ENCODE measurements at regions not wholly inside any gene's neighbourhood (a gene's known extent, or its start where the extent isn't known, plus 50 kb on each side); places are given as distances from the start of the nearest gene placed in this dataset.
A peak's percentile ranks its signal among the peaks of the same experiment; 100 is the strongest.

DNA sequence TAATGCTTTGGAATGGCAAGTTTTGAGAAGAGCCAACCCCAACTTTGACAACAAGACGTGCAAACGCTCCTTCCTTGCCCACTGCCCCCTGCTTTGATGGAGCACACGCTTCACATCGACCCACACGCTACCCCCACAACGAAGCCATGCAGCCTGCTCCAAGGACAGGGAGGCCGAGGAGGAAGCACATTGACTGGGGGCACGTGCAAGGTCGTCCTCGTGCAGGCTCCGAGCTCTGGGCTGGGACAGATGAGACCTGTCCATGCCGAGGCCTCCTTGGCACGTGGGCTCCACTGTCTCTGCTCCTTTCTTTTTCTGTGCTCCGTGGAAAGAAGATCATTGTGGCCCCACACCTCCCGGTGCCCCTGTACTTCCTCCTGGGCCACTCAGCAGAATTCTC is 309.0 kb downstream of the TEX29 start:
- H3K4me3 ChIP-seq (ENCODE audit: low read length), result peak overlapping the region; percentile 21
- no peaks in the 10 kb centered on the region for H3K9me3 ChIP-seq (ENCODE audit: low read length)
- TF ChIP-seq EP300 (conservative IDR thresholded peaks at IDR 0.05; ENCODE audit: poor library complexity, severe bottlenecking), result no peak
- no peak for TF ChIP-seq MXI1 (conservative IDR thresholded peaks at IDR 0.05; ENCODE audit: poor library complexity, severe bottlenecking)
- no peak for TF ChIP-seq TAF1 (IDR thresholded peaks at IDR 0.05; ENCODE audit: low read depth)
- no peak for TF ChIP-seq EZH2 (IDR thresholded peaks at IDR 0.05; ENCODE audit: borderline replicate concordance, insufficient read depth, low read length, poor library complexity, severe bottlenecking)
- TF ChIP-seq, protein P1, sequence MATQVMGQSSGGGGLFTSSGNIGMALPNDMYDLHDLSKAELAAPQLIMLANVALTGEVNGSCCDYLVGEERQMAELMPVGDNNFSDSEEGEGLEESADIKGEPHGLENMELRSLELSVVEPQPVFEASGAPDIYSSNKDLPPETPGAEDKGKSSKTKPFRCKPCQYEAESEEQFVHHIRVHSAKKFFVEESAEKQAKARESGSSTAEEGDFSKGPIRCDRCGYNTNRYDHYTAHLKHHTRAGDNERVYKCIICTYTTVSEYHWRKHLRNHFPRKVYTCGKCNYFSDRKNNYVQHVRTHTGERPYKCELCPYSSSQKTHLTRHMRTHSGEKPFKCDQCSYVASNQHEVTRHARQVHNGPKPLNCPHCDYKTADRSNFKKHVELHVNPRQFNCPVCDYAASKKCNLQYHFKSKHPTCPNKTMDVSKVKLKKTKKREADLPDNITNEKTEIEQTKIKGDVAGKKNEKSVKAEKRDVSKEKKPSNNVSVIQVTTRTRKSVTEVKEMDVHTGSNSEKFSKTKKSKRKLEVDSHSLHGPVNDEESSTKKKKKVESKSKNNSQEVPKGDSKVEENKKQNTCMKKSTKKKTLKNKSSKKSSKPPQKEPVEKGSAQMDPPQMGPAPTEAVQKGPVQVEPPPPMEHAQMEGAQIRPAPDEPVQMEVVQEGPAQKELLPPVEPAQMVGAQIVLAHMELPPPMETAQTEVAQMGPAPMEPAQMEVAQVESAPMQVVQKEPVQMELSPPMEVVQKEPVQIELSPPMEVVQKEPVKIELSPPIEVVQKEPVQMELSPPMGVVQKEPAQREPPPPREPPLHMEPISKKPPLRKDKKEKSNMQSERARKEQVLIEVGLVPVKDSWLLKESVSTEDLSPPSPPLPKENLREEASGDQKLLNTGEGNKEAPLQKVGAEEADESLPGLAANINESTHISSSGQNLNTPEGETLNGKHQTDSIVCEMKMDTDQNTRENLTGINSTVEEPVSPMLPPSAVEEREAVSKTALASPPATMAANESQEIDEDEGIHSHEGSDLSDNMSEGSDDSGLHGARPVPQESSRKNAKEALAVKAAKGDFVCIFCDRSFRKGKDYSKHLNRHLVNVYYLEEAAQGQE (IDR thresholded peaks at IDR 0.05; ENCODE audit: borderline replicate concordance), result no peak
- no peak for TF ChIP-seq SMC3 (conservative IDR thresholded peaks at IDR 0.05; ENCODE audit: poor library complexity)
- no peak for TF ChIP-seq POLR2AphosphoS5 (IDR thresholded peaks at IDR 0.05)
- TF ChIP-seq RAD21 (conservative IDR thresholded peaks at IDR 0.05), result no peak
- TF ChIP-seq, protein P2, sequence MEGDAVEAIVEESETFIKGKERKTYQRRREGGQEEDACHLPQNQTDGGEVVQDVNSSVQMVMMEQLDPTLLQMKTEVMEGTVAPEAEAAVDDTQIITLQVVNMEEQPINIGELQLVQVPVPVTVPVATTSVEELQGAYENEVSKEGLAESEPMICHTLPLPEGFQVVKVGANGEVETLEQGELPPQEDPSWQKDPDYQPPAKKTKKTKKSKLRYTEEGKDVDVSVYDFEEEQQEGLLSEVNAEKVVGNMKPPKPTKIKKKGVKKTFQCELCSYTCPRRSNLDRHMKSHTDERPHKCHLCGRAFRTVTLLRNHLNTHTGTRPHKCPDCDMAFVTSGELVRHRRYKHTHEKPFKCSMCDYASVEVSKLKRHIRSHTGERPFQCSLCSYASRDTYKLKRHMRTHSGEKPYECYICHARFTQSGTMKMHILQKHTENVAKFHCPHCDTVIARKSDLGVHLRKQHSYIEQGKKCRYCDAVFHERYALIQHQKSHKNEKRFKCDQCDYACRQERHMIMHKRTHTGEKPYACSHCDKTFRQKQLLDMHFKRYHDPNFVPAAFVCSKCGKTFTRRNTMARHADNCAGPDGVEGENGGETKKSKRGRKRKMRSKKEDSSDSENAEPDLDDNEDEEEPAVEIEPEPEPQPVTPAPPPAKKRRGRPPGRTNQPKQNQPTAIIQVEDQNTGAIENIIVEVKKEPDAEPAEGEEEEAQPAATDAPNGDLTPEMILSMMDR (IDR thresholded peaks at IDR 0.05; ENCODE audit: poor library complexity, severe bottlenecking), result no peak
- H4K20me1 ChIP-seq (ENCODE audit: insufficient read depth), result no peaks in the 10 kb centered on the region
- peak overlapping the region; percentile 88 for H3K27ac ChIP-seq (ENCODE audit: low read length)
- H3K79me2 ChIP-seq (replicated peaks; ENCODE audit: insufficient read depth, low read length), result no peaks in the 10 kb centered on the region
- peaks cover 3% of the 10 kb centered on the region for H3F3A ChIP-seq (ENCODE audit: insufficient read depth, low read length, poor library complexity, severe bottlenecking)
- H3K4me2 ChIP-seq (ENCODE audit: low read length), result no peak overlapping the region
- H2AFZ ChIP-seq (ENCODE audit: low read depth, low read length), result no peak overlapping the region
- H3K9me2 ChIP-seq (ENCODE audit: insufficient read depth, low read length), result no peaks in the 10 kb centered on the region
- H3K27me3 ChIP-seq (ENCODE audit: insufficient read depth, low read depth, low read length), result no peaks in the 10 kb centered on the region
- no peaks in the 10 kb centered on the region for H3K36me3 ChIP-seq (ENCODE audit: insufficient read depth, low read length)
- peak overlapping the region; percentile 58 for H3K9ac ChIP-seq (ENCODE audit: low read length)

GRCh38 chr13:111629926-111630325 is 309.5 kb downstream of the TEX29 start:
- Histone ChIP-seq H3K9ac (ENCODE audit: low read length) (peak overlapping the region; percentile 58), H3K9me3 (ENCODE audit: low read length) (no peaks in the 10 kb centered on the region), H4K20me1 (ENCODE audit: insufficient read depth) (no peaks in the 10 kb centered on the region), H3K9me2 (ENCODE audit: insufficient read depth, low read length) (no peaks in the 10 kb centered on the region), H3F3A (ENCODE audit: insufficient read depth, low read length, poor library complexity, severe bottlenecking) (peaks cover 3% of the 10 kb centered on the region), H3K27me3 (ENCODE audit: insufficient read depth, low read depth, low read length) (no peaks in the 10 kb centered on the region), H3K36me3 (ENCODE audit: insufficient read depth, low read length) (no peaks in the 10 kb centered on the region), H3K79me2 (replicated peaks; ENCODE audit: insufficient read depth, low read length) (no peaks in the 10 kb centered on the region), H3K4me2 (ENCODE audit: low read length) (peak overlapping the region; percentile 18), H2AFZ (ENCODE audit: low read depth, low read length) (no peak overlapping the region), H3K27ac (ENCODE audit: low read length) (peak overlapping the region; percentile 88), H3K4me3 (ENCODE audit: low read length) (peak overlapping the region; percentile 21)
- TF ChIP-seq EP300 (conservative IDR thresholded peaks at IDR 0.05; ENCODE audit: poor library complexity, severe bottlenecking) (peak; percentile 79), TAF1 (IDR thresholded peaks at IDR 0.05; ENCODE audit: low read depth) (no peak), POLR2AphosphoS5 (IDR thresholded peaks at IDR 0.05) (peak; percentile 58)
